ENCODE measurements at regions not wholly inside any gene's neighbourhood (a gene's known extent, or its start where the extent isn't known, plus 50 kb on each side); places are given as distances from the start of the nearest gene placed in this dataset.

DNA sequence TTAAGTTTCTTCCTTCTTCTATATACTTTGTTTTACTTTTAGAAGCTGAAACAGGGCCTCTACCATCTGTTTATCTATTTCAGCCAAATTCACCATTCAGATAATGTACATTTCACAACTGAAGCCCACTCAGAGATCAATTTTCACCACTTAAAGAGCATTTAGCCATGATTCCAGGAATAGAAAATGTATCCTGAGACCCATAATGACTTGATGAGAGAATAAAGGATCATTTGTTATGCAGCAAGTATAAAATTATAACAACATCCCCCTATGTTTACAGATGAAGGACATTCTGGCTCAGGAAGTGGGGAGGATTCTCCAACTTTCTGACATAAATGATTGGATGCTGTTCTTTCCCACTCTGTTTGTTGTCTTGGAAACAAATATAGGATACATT is 962.1 kb upstream of the EEF2KMT start:
- TF ChIP-seq, protein P1, sequence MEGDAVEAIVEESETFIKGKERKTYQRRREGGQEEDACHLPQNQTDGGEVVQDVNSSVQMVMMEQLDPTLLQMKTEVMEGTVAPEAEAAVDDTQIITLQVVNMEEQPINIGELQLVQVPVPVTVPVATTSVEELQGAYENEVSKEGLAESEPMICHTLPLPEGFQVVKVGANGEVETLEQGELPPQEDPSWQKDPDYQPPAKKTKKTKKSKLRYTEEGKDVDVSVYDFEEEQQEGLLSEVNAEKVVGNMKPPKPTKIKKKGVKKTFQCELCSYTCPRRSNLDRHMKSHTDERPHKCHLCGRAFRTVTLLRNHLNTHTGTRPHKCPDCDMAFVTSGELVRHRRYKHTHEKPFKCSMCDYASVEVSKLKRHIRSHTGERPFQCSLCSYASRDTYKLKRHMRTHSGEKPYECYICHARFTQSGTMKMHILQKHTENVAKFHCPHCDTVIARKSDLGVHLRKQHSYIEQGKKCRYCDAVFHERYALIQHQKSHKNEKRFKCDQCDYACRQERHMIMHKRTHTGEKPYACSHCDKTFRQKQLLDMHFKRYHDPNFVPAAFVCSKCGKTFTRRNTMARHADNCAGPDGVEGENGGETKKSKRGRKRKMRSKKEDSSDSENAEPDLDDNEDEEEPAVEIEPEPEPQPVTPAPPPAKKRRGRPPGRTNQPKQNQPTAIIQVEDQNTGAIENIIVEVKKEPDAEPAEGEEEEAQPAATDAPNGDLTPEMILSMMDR (IDR thresholded peaks at IDR 0.05): no peak
- no peak for TF ChIP-seq POLR2A (IDR thresholded peaks at IDR 0.05)

Measured in transverse colon (tissue), 3 donors.